IMR-90 (cell line): ENCODE measurements at regions not wholly inside any gene's neighbourhood (a gene's known extent, or its start where the extent isn't known, plus 50 kb on each side); places are given as distances from the start of the nearest gene placed in this dataset.

Experiments
- CHD1 ChIP-seq: IDR thresholded peaks from 2 replicates; pipeline ENCODE4 v1.6.1; 2012; ENCODE audit warnings: low read depth, low read length, improper control_type of control experiment
- CTCF ChIP-seq: conservative IDR thresholded peaks from 2 replicates; pipeline ENCODE4 v1.5.1; 2012; ENCODE audit warnings: mild to moderate bottlenecking, low read depth, low read length, improper control_type of control experiment
- NFE2L2 ChIP-seq: fragments of 150-350 bp; IDR thresholded peaks from 2 replicates; pipeline ENCODE4 v1.6.1; 2016; ENCODE audit warnings: low read depth, mild to moderate bottlenecking, low read length
- POLR2A ChIP-seq: IDR thresholded peaks from 2 replicates; pipeline ENCODE4 v1.6.1; 2012; ENCODE audit warnings: mild to moderate bottlenecking, low read depth, low read length
- RAD21 ChIP-seq: IDR thresholded peaks from 2 replicates; pipeline ENCODE4 v1.6.1; 2012; ENCODE audit warnings: low read length, improper control_type of control experiment
- RFX5 ChIP-seq: IDR thresholded peaks from 2 replicates; pipeline ENCODE4 v1.8.0; 2012; ENCODE audit warnings: low read depth, mild to moderate bottlenecking, low read length, moderate library complexity

DNA sequence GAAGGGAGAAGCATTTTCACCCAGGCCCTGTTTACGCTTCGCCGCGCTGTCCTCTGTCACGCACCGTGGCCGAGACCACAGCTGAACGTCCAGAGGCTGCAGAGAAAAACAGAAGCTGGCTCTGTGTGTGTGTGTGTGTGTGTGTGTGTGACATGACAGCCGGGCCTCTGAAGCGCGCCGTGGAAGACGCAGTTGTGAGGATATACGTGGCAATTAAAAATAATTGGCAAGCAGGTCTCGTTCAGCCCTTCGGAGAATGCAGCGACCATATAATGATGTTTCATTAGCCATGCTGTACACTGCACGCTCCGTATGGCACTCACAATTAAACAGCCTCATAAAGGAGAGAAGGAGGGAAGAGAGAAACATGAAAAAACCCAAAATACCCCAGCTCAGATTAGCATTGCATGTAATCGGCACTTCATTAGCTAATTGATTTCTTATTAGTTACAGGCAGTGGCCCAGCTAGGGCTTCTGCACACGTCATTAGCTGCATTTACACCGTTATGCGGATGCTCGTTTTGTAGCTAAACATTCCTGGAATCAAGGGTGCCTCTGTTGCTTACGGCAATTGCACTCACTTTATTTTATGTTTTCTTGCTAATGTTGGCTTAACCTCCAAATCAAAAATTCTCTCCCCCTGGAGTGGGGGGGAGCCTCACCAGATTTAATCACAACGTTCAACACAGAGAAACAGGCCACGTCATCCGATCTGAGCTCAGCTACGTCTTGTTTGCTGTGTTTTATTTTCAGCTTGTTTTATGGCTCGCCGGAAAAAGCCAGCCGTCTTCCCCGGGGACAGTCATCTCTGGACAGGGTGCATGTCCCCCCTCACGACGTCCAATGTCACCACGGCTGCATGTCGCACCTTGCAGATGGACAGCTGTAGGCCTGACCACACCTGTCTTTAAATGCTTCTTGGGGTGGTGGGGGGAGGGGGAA, 74.6 kb upstream of the SHOX start:
- TF ChIP-seq POLR2A, result no peak
- no peak for TF ChIP-seq RAD21
- TF ChIP-seq CTCF, result no peak
- no peak for TF ChIP-seq CHD1
- TF ChIP-seq RFX5, result no peak
- no peak for TF ChIP-seq NFE2L2
